Testis (tissue), 2 donors: ENCODE measurements at regions not wholly inside any gene's neighbourhood (a gene's known extent, or its start where the extent isn't known, plus 50 kb on each side); places are given as distances from the start of the nearest gene placed in this dataset.

ENCODE experiments used
- DNase-seq: peaks from one replicate; pipeline ENCODE4 v3.0.0-alpha.2; 2019
- H3K27ac ChIP-seq, 2 donors: fragments of 200-600 bp; sonication (generic); one replicate each; pipeline ENCODE4 v1.5.1; 2019
- H3K27me3 ChIP-seq: fragments of 200-600 bp; sonication (generic); one replicate; pipeline ENCODE4 v1.5.1; 2019
- H3K36me3 ChIP-seq: fragments of 200-600 bp; sonication (generic); one replicate; pipeline ENCODE4 v1.5.1; 2017; ENCODE audit warnings: low read depth; ENCODE audit errors: missing control alignments
- H3K4me1 ChIP-seq: fragments of 200-600 bp; sonication (generic); one replicate; pipeline ENCODE4 v1.5.1; 2019
- H3K4me3 ChIP-seq, 2 donors: fragments of 200-600 bp; sonication (generic); one replicate each; pipeline ENCODE4 v1.5.1; 2017 to 2019
- H3K9me3 ChIP-seq: fragments of 200-600 bp; sonication (generic); one replicate; pipeline ENCODE4 v1.5.1; 2017
- POLR2A ChIP-seq: fragments of 450-650 bp; IDR thresholded peaks from one replicate; pipeline ENCODE4 v1.6.1; 2017; ENCODE audit warnings: antibody characterized with exemption, mild to moderate bottlenecking, moderate library complexity
- WGBS, 2 donors: methylation state at CpG; one replicate each; pipeline ENCODE4 v1.1.5; 2018; 5-methylcytosine and 5-hydroxymethylcytosine counted together
- intact Hi-C: fragments of 100-400 bp; cut with DNase I; formaldehyde crosslinking; loops from one replicate; pipeline ENCODE4 v1.15.1; 2023; ENCODE audit warnings: low total_unique reads
- TF ChIP-seq, protein P1 (sequence below), 3 experiments: fragments of 450-650 bp in 2 of 3; fragments of 200-600 bp in 1 of 3; sonication (generic) in 1 of 3; IDR thresholded peaks; one replicate each; pipeline ENCODE4 v1.5.1; 2016 to 2019; ENCODE audit warnings: antibody characterized with exemption in 3 of 3, mild to moderate bottlenecking in 2 of 3, moderate library complexity in 1 of 3

- Histone ChIP-seq H3K27ac (no peak overlapping the region), H3K4me1 (no peaks in the 10 kb centered on the region), H3K4me3 (no peak overlapping the region), H3K36me3 (no peaks in the 10 kb centered on the region), H3K27me3 (no peaks in the 10 kb centered on the region), H3K9me3 (no peaks in the 10 kb centered on the region)
- intact Hi-C loops = no loop called here
- TF ChIP-seq POLR2A = no peak
- TF ChIP-seq, protein P1, sequence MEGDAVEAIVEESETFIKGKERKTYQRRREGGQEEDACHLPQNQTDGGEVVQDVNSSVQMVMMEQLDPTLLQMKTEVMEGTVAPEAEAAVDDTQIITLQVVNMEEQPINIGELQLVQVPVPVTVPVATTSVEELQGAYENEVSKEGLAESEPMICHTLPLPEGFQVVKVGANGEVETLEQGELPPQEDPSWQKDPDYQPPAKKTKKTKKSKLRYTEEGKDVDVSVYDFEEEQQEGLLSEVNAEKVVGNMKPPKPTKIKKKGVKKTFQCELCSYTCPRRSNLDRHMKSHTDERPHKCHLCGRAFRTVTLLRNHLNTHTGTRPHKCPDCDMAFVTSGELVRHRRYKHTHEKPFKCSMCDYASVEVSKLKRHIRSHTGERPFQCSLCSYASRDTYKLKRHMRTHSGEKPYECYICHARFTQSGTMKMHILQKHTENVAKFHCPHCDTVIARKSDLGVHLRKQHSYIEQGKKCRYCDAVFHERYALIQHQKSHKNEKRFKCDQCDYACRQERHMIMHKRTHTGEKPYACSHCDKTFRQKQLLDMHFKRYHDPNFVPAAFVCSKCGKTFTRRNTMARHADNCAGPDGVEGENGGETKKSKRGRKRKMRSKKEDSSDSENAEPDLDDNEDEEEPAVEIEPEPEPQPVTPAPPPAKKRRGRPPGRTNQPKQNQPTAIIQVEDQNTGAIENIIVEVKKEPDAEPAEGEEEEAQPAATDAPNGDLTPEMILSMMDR (IDR thresholded peaks at IDR 0.05) = no peak
- DNase-seq = no peak
- 75 to 76% methylated on average over 2 of the region's 2 CpGs for WGBS, 2 donors
Measured at GRCh38 chr15:47599806-47600205, 117.5 kb upstream of the SEMA6D start.

- TF ChIP-seq, protein P1 (IDR thresholded peaks at IDR 0.05) = no peak
- TF ChIP-seq POLR2A = no peak
- Histone ChIP-seq H3K4me3 (no peak overlapping the region), H3K36me3 (no peaks in the 10 kb centered on the region), H3K4me1 (peaks cover 2% of the 10 kb centered on the region), H3K27me3 (no peaks in the 10 kb centered on the region), H3K27ac (no peak overlapping the region), H3K9me3 (no peaks in the 10 kb centered on the region)
- WGBS, 2 donors = 49 to 92% methylated on average over 1 of the region's 1 CpG
- intact Hi-C loops = no loop called here
- DNase-seq = no peak
Measured at GRCh38 chr15:47602121-47602520, 115.2 kb upstream of the SEMA6D start.

- TF ChIP-seq, protein P1 (IDR thresholded peaks at IDR 0.05) = no peak
- no peak for TF ChIP-seq POLR2A
- Histone ChIP-seq H3K9me3 (no peaks in the 10 kb centered on the region), H3K4me3 (no peak overlapping the region), H3K27ac (no peak overlapping the region), H3K4me1 (peaks cover 8% of the 10 kb centered on the region), H3K27me3 (no peaks in the 10 kb centered on the region), H3K36me3 (no peaks in the 10 kb centered on the region)
- WGBS, 2 donors = 91 to 97% methylated on average over 2 of the region's 2 CpGs
- intact Hi-C loops = no loop called here
- no peak for DNase-seq
Measured at GRCh38 chr15:47603026-47603425, 114.3 kb upstream of the SEMA6D start.

DNA sequence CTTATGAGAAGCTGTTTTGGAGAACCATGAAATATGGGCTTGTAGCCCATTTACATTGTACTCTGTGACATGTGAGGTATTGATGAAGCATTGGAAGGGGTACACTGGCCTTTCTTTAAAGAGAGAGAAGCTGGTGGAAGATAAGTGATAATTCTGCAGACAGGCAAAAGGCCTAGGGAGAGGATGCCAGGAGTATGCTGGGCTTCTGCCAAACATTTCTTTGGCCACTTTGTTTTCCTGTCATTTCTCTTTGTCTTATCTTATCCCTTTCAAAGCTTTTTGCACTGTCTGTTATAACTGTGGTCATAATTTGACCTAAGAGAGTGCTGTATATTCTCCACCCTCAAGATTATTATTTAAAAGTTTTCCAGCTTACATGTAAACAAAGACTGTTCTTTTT is 109.6 kb upstream of the SEMA6D start:
- peak; percentile 75 for DNase-seq
- intact Hi-C loops = no loop called here
- Histone ChIP-seq H3K27ac (no peak overlapping the region), H3K9me3 (no peaks in the 10 kb centered on the region), H3K27me3 (no peaks in the 10 kb centered on the region), H3K4me1 (peaks cover 12% of the 10 kb centered on the region), H3K36me3 (no peaks in the 10 kb centered on the region), H3K4me3 (no peak overlapping the region)
- TF ChIP-seq, protein P1 (IDR thresholded peaks at IDR 0.05) = no peak
- TF ChIP-seq POLR2A = no peak

GRCh38 chr15:47609693-47610092 is 107.6 kb upstream of the SEMA6D start:
- TF ChIP-seq POLR2A = no peak
- TF ChIP-seq, protein P1 (IDR thresholded peaks at IDR 0.05) = no peak
- Histone ChIP-seq H3K4me1 (peaks cover 12% of the 10 kb centered on the region), H3K27me3 (no peaks in the 10 kb centered on the region), H3K27ac (no peak overlapping the region), H3K9me3 (no peaks in the 10 kb centered on the region), H3K36me3 (no peaks in the 10 kb centered on the region), H3K4me3 (no peak overlapping the region)
- intact Hi-C loops = no loop called here
- no peak for DNase-seq
- 73 to 83% methylated on average over 2 of the region's 2 CpGs for WGBS, 2 donors
